ENCODE measurements at regions not wholly inside any gene's neighbourhood (a gene's known extent, or its start where the extent isn't known, plus 50 kb on each side); places are given as distances from the start of the nearest gene placed in this dataset.

GRCh38 chr2:6031200-6031867, 339.1 kb downstream of the SOX11 start:
- no peak for TF ChIP-seq CTCF (IDR thresholded peaks at IDR 0.05)
- TF ChIP-seq EZH2 (IDR thresholded peaks at IDR 0.05; ENCODE audit: borderline replicate concordance, insufficient read depth, low read depth, low read length, poor library complexity, severe bottlenecking): no peak

Data from B cell (primary cell).